ENCODE measurements at regions not wholly inside any gene's neighbourhood (a gene's known extent, or its start where the extent isn't known, plus 50 kb on each side); places are given as distances from the start of the nearest gene placed in this dataset.

GRCh38 chr11:121829159-121829643 lies 286.8 kb downstream of the BLID start:
- Mint-ChIP-seq H3K4me3 (no peak overlapping the region), H3K4me1 (no peaks in the 10 kb centered on the region), H3K27me3 (no peaks in the 10 kb centered on the region), H3K27ac (no peak overlapping the region), H3K36me3 (ENCODE audit: low read depth) (no peaks in the 10 kb centered on the region), H3K9me3 (peaks cover 18% of the 10 kb centered on the region)
- DNase-seq (no peak), ATAC-seq (ENCODE audit: low read depth) (no peak)
- ChIA-PET CTCF (no interaction called here), POLR2A (no interaction called here)
- no peak for TF ChIP-seq CTCF (IDR thresholded peaks at IDR 0.05)
- intact Hi-C loops (cut with micrococcal nuclease), result no loop called here

GRCh38 chr11:121814962-121815361 lies 301.1 kb downstream of the BLID start:
- intact Hi-C loops (cut with micrococcal nuclease), result no loop called here
- Mint-ChIP-seq H3K4me3 (no peak overlapping the region), H3K9me3 (peaks cover 20% of the 10 kb centered on the region), H3K36me3 (ENCODE audit: low read depth) (peaks cover 3% of the 10 kb centered on the region), H3K4me1 (no peaks in the 10 kb centered on the region), H3K27ac (no peak overlapping the region), H3K27me3 (no peaks in the 10 kb centered on the region)
- TF ChIP-seq CTCF (IDR thresholded peaks at IDR 0.05), result no peak
- ChIA-PET CTCF (no interaction called here), POLR2A (no interaction called here)
- ATAC-seq (ENCODE audit: low read depth) (no peak), DNase-seq (no peak)

- CTCF ChIA-PET, result no interaction called here
- no peak overlapping the region for H3K4me3 Mint-ChIP-seq
- TF ChIP-seq CTCF (IDR thresholded peaks at IDR 0.05), result no peak
- H3K27me3 Mint-ChIP-seq, result no peaks in the 10 kb centered on the region
- H3K36me3 Mint-ChIP-seq (ENCODE audit: low read depth), result peaks cover 3% of the 10 kb centered on the region
- POLR2A ChIA-PET, result no interaction called here
- ATAC-seq (ENCODE audit: low read depth) (no peak), DNase-seq (no peak)
- H3K9me3 Mint-ChIP-seq, result peaks cover 20% of the 10 kb centered on the region
- intact Hi-C loops (cut with micrococcal nuclease), result no loop called here
- H3K27ac Mint-ChIP-seq, result no peak overlapping the region
- H3K4me1 Mint-ChIP-seq, result no peaks in the 10 kb centered on the region
Measured at GRCh38 chr11:121814296-121814695, 301.7 kb downstream of the BLID start.

- POLR2A ChIA-PET, result no interaction called here
- no peak overlapping the region for H3K27ac Mint-ChIP-seq
- peaks cover 18% of the 10 kb centered on the region for H3K9me3 Mint-ChIP-seq
- H3K4me3 Mint-ChIP-seq, result no peak overlapping the region
- H3K27me3 Mint-ChIP-seq, result no peaks in the 10 kb centered on the region
- intact Hi-C loops (cut with micrococcal nuclease), result no loop called here
- CTCF ChIA-PET, result no interaction called here
- ATAC-seq (ENCODE audit: low read depth), result no peak
- no peak for TF ChIP-seq CTCF (IDR thresholded peaks at IDR 0.05)
- no peaks in the 10 kb centered on the region for H3K4me1 Mint-ChIP-seq
- DNase-seq, result no peak
- H3K36me3 Mint-ChIP-seq (ENCODE audit: low read depth), result peaks cover 3% of the 10 kb centered on the region
Measured at GRCh38 chr11:121810291-121810690, 305.7 kb downstream of the BLID start.

GRCh38 chr11:121808096-121808495 lies 307.9 kb downstream of the BLID start:
- H3K27ac Mint-ChIP-seq, result no peak overlapping the region
- H3K36me3 Mint-ChIP-seq (ENCODE audit: low read depth), result peaks cover 3% of the 10 kb centered on the region
- no peak for DNase-seq
- CTCF ChIA-PET, result no interaction called here
- TF ChIP-seq CTCF (IDR thresholded peaks at IDR 0.05), result no peak
- POLR2A ChIA-PET, result no interaction called here
- ATAC-seq (ENCODE audit: low read depth), result no peak
- intact Hi-C loops (cut with micrococcal nuclease), result no loop called here
- no peak overlapping the region for H3K4me3 Mint-ChIP-seq
- H3K27me3 Mint-ChIP-seq, result no peaks in the 10 kb centered on the region
- no peaks in the 10 kb centered on the region for H3K4me1 Mint-ChIP-seq
- peaks cover 16% of the 10 kb centered on the region for H3K9me3 Mint-ChIP-seq
